GM21381 (cell line): ENCODE measurements at regions not wholly inside any gene's neighbourhood (a gene's known extent, or its start where the extent isn't known, plus 50 kb on each side); places are given as distances from the start of the nearest gene placed in this dataset.

Source experiments
- ATAC-seq: cut with Tn5 transposase; IDR thresholded peaks from one replicate; pipeline ENCODE4 v1.9.1; 2021; ENCODE audit warnings: mild to moderate bottlenecking, moderate library complexity; ENCODE audit not compliant: unreplicated experiment

- ATAC-seq: no peak
Measured at GRCh38 chr15:38692789-38693062, 128.1 kb upstream of the RASGRP1 start.

GRCh38 chr15:38695249-38696108 lies 130.9 kb upstream of the RASGRP1 start:
- no peak for ATAC-seq

- ATAC-seq: peak; percentile 47
Measured at GRCh38 chr15:38696109-38696727, 131.6 kb upstream of the RASGRP1 start.

GRCh38 chr15:38696790-38697495 lies 132.3 kb upstream of the RASGRP1 start:
- no peak for ATAC-seq

- no peak for ATAC-seq
Measured at GRCh38 chr15:38698254-38698653, 133.6 kb upstream of the RASGRP1 start.

GRCh38 chr15:38699633-38700230 lies 135.1 kb upstream of the RASGRP1 start:
- ATAC-seq: no peak

- ATAC-seq: no peak
Measured at GRCh38 chr15:38701149-38701548, 136.5 kb upstream of the RASGRP1 start.

- no peak for ATAC-seq
Measured at GRCh38 chr15:38702178-38702912, 137.7 kb upstream of the RASGRP1 start.

GRCh38 chr15:38705436-38706219 lies 141.0 kb upstream of the RASGRP1 start:
- ATAC-seq: no peak

- no peak for ATAC-seq
Measured at GRCh38 chr15:38706956-38707355, 142.3 kb upstream of the RASGRP1 start.

- ATAC-seq: peak; percentile 81
Measured at GRCh38 chr15:38707802-38708671, 143.4 kb upstream of the RASGRP1 start.

- ATAC-seq: no peak
Measured at GRCh38 chr15:38708672-38709180, 144.1 kb upstream of the RASGRP1 start.

- ATAC-seq: no peak
Measured at GRCh38 chr15:38709196-38709595, 144.6 kb upstream of the RASGRP1 start.

- no peak for ATAC-seq
Measured at GRCh38 chr15:38714309-38715072, 149.9 kb upstream of the RASGRP1 start.

- no peak for ATAC-seq
Measured at GRCh38 chr15:38720893-38721567, 156.4 kb upstream of the RASGRP1 start.

GRCh38 chr15:38721568-38721945 lies 156.9 kb upstream of the RASGRP1 start:
- no peak for ATAC-seq

GRCh38 chr15:38722236-38722635 lies 157.6 kb upstream of the RASGRP1 start:
- ATAC-seq: no peak

GRCh38 chr15:38724827-38725226 lies 160.2 kb upstream of the RASGRP1 start:
- no peak for ATAC-seq
